ENCODE measurements at regions not wholly inside any gene's neighbourhood (a gene's known extent, or its start where the extent isn't known, plus 50 kb on each side); places are given as distances from the start of the nearest gene placed in this dataset.
"Not testable (repeated sequence)": the region's sequence is repeated elsewhere in the genome, so short reads cannot be mapped to it uniquely, and the experiment has no call there.

- no peak for DNase-seq (ENCODE audit: extremely low read depth, insufficient read length)
- H3K4me3 ChIP-seq (replicated peaks; ENCODE audit: low read depth, low read length): no peak overlapping the region
- H3K27me3 ChIP-seq (replicated peaks; ENCODE audit: control insufficient read depth, insufficient read depth, low read length): no peaks in the 10 kb centered on the region
- TF ChIP-seq CTCF (IDR thresholded peaks at IDR 0.05; ENCODE audit: insufficient read depth, low read length, poor library complexity, severe bottlenecking): no peak
- no peaks in the 10 kb centered on the region for H3K36me3 ChIP-seq (ENCODE audit: control insufficient read depth, insufficient read depth, low read length)
Observed at GRCh38 chrX:51215266-51215665, 117.4 kb upstream of the NUDT10 start.

GRCh38 chrX:51215856-51216255, 116.8 kb upstream of the NUDT10 start:
- no peak for DNase-seq (ENCODE audit: extremely low read depth, insufficient read length)
- H3K36me3 ChIP-seq (ENCODE audit: control insufficient read depth, insufficient read depth, low read length): no peaks in the 10 kb centered on the region
- H3K4me3 ChIP-seq (replicated peaks; ENCODE audit: low read depth, low read length): no peak overlapping the region
- no peak for TF ChIP-seq CTCF (IDR thresholded peaks at IDR 0.05; ENCODE audit: insufficient read depth, low read length, poor library complexity, severe bottlenecking)
- H3K27me3 ChIP-seq (replicated peaks; ENCODE audit: control insufficient read depth, insufficient read depth, low read length): no peaks in the 10 kb centered on the region

- Histone ChIP-seq H3K27me3 (replicated peaks; ENCODE audit: control insufficient read depth, insufficient read depth, low read length) (no peaks in the 10 kb centered on the region), H3K4me3 (replicated peaks; ENCODE audit: low read depth, low read length) (no peak overlapping the region), H3K36me3 (ENCODE audit: control insufficient read depth, insufficient read depth, low read length) (no peaks in the 10 kb centered on the region)
- DNase-seq (ENCODE audit: extremely low read depth, insufficient read length): no peak
- no peak for TF ChIP-seq CTCF (IDR thresholded peaks at IDR 0.05; ENCODE audit: insufficient read depth, low read length, poor library complexity, severe bottlenecking)
Observed at GRCh38 chrX:51242212-51242611, 90.4 kb upstream of the NUDT10 start.

GRCh38 chrX:51257490-51257889, 75.1 kb upstream of the NUDT10 start:
- no peak for TF ChIP-seq CTCF (IDR thresholded peaks at IDR 0.05; ENCODE audit: insufficient read depth, low read length, poor library complexity, severe bottlenecking)
- no peak for DNase-seq (ENCODE audit: extremely low read depth, insufficient read length)
- H3K36me3 ChIP-seq (ENCODE audit: control insufficient read depth, insufficient read depth, low read length): no peaks in the 10 kb centered on the region

GRCh38 chrX:51262271-51262670, 70.4 kb upstream of the NUDT10 start:
- not testable (repeated sequence) for H3K27me3 ChIP-seq (replicated peaks; ENCODE audit: control insufficient read depth, insufficient read depth, low read length); H3K4me3 ChIP-seq (replicated peaks; ENCODE audit: low read depth, low read length); H3K36me3 ChIP-seq (ENCODE audit: control insufficient read depth, insufficient read depth, low read length); DNase-seq (ENCODE audit: extremely low read depth, insufficient read length)

More at GRCh38 chrX:51257490-51257889, 75.1 kb upstream of the NUDT10 start:
- no peaks in the 10 kb centered on the region for H3K27me3 ChIP-seq (replicated peaks; ENCODE audit: control insufficient read depth, insufficient read depth, low read length)
- H3K4me3 ChIP-seq (replicated peaks; ENCODE audit: low read depth, low read length): no peak overlapping the region

- Histone ChIP-seq H3K27me3 (replicated peaks; ENCODE audit: control insufficient read depth, insufficient read depth, low read length) (no peaks in the 10 kb centered on the region), H3K36me3 (ENCODE audit: control insufficient read depth, insufficient read depth, low read length) (no peaks in the 10 kb centered on the region), H3K4me3 (replicated peaks; ENCODE audit: low read depth, low read length) (no peak overlapping the region)
- TF ChIP-seq CTCF (IDR thresholded peaks at IDR 0.05; ENCODE audit: insufficient read depth, low read length, poor library complexity, severe bottlenecking): no peak
- DNase-seq (ENCODE audit: extremely low read depth, insufficient read length): no peak
Observed at GRCh38 chrX:51272638-51273037, 60.0 kb upstream of the NUDT10 start.
